Mesendoderm (in vitro differentiated cells): ENCODE measurements at regions not wholly inside any gene's neighbourhood (a gene's known extent, or its start where the extent isn't known, plus 50 kb on each side); places are given as distances from the start of the nearest gene placed in this dataset.
A peak's percentile ranks its signal among the peaks of the same experiment; 100 is the strongest.
"Not testable (repeated sequence)": the region's sequence is repeated elsewhere in the genome, so short reads cannot be mapped to it uniquely, and the experiment has no call there.

ENCODE experiments used
- DNase-seq: peaks from one replicate; pipeline ENCODE4 v3.0.0; 2013
- H2AK5ac ChIP-seq: 2 replicates; pipeline ENCODE4 v1.6.1; 2013; ENCODE audit warnings: low read length, inconsistent platforms
- H2BK120ac ChIP-seq: 2 replicates; pipeline ENCODE4 v1.6.1; 2013; ENCODE audit warnings: low read depth, mild to moderate bottlenecking, low read length, moderate library complexity, mixed read lengths
- H2BK15ac ChIP-seq: replicated peaks from 2 replicates; pipeline ENCODE4 v1.6.1; 2013; ENCODE audit warnings: low read depth, mild to moderate bottlenecking, moderate library complexity
- H2BK5ac ChIP-seq: 2 replicates; pipeline ENCODE4 v1.6.1; 2013; ENCODE audit warnings: low read length, inconsistent platforms
- H3K18ac ChIP-seq: 2 replicates; pipeline ENCODE4 v1.6.1; 2013; ENCODE audit warnings: mild to moderate bottlenecking, low read length, mixed read lengths
- H3K23ac ChIP-seq: one replicate; pipeline ENCODE4 v1.6.1; 2013; ENCODE audit warnings: low read length
- H3K27ac ChIP-seq: 2 replicates; pipeline ENCODE4 v1.5.1; 2013; ENCODE audit warnings: low read depth, mild to moderate bottlenecking, inconsistent platforms, low read length, moderate library complexity
- H3K27me3 ChIP-seq: 2 replicates; pipeline ENCODE4 v1.6.1; 2013; ENCODE audit warnings: low read length, control low read depth, mild to moderate bottlenecking, inconsistent platforms; ENCODE audit not compliant: insufficient read depth, poor library complexity
- H3K36me3 ChIP-seq: 2 replicates; pipeline ENCODE4 v1.6.1; 2013; ENCODE audit warnings: low read length, inconsistent platforms; ENCODE audit not compliant: control insufficient read depth, insufficient read depth
- H3K4ac ChIP-seq: one replicate; pipeline ENCODE4 v1.6.1; 2013; ENCODE audit warnings: low read depth, mild to moderate bottlenecking, low read length, moderate library complexity
- H3K4me1 ChIP-seq: 2 replicates; pipeline ENCODE4 v1.6.1; 2013; ENCODE audit warnings: low read depth, low read length, inconsistent platforms; ENCODE audit not compliant: control insufficient read depth
- H3K4me2 ChIP-seq: 2 replicates; pipeline ENCODE4 v1.6.1; 2013; ENCODE audit warnings: low read length
- H3K4me3 ChIP-seq: 2 replicates; pipeline ENCODE4 v1.5.1; 2013; ENCODE audit warnings: mild to moderate bottlenecking, low read length
- H3K56ac ChIP-seq: one replicate; pipeline ENCODE4 v1.6.1; 2013; ENCODE audit warnings: low read length
- H3K79me1 ChIP-seq: 2 replicates; pipeline ENCODE4 v1.6.1; 2013; ENCODE audit warnings: low read length, inconsistent platforms
- H3K79me2 ChIP-seq: 2 replicates; pipeline ENCODE4 v1.6.1; 2013; ENCODE audit warnings: mild to moderate bottlenecking, low read length; ENCODE audit not compliant: control insufficient read depth, insufficient read depth
- H3K9ac ChIP-seq: 2 replicates; pipeline ENCODE4 v1.6.1; 2013; ENCODE audit warnings: low read length, inconsistent platforms
- H4K5ac ChIP-seq: one replicate; pipeline ENCODE4 v1.6.1; 2013; ENCODE audit warnings: low read length
- H4K8ac ChIP-seq: one replicate; pipeline ENCODE4 v1.6.1; 2013; ENCODE audit warnings: low read depth, mild to moderate bottlenecking, control low read depth, low read length, moderate library complexity
- WGBS: extraction: QIAGEN DNeasy Blood & Tissue Kit; methylation state at CpG from one replicate; pipeline ENCODE4 v1.1.7; 2013; ENCODE audit warnings: low lambda C conversion rate, missing lambda C conversion rate; ENCODE audit not compliant: insufficient coverage; ENCODE audit errors: extremely low coverage; 5-methylcytosine and 5-hydroxymethylcytosine counted together

GRCh38 chr2:95677833-95678232 is 86.0 kb downstream of the TRIM43 start:
- H3K27ac ChIP-seq, H3K79me2 ChIP-seq, H3K9ac ChIP-seq, DNase-seq, H2BK15ac ChIP-seq, H3K27me3 ChIP-seq, H4K5ac ChIP-seq, H3K56ac ChIP-seq, H3K4ac ChIP-seq, H2AK5ac ChIP-seq, H3K4me3 ChIP-seq, H4K8ac ChIP-seq, H3K23ac ChIP-seq, H3K4me1 ChIP-seq, H2BK120ac ChIP-seq, H3K4me2 ChIP-seq, H3K18ac ChIP-seq, H3K36me3 ChIP-seq, H2BK5ac ChIP-seq, H3K79me1 ChIP-seq: not testable (repeated sequence)
- no CpG with 5 or more reads among the region's 3 CpGs for WGBS

- WGBS, result no CpG with 5 or more reads among the region's 1 CpG
- H3K56ac ChIP-seq, H3K18ac ChIP-seq, H3K79me1 ChIP-seq, H2BK120ac ChIP-seq, H3K27ac ChIP-seq, H3K4ac ChIP-seq, H3K9ac ChIP-seq, H2BK15ac ChIP-seq, H3K23ac ChIP-seq, H3K4me2 ChIP-seq, H2BK5ac ChIP-seq, DNase-seq, H2AK5ac ChIP-seq, H3K27me3 ChIP-seq, H4K8ac ChIP-seq, H3K4me3 ChIP-seq, H3K79me2 ChIP-seq, H3K36me3 ChIP-seq, H3K4me1 ChIP-seq, H4K5ac ChIP-seq: not testable (repeated sequence)
These were observed 89.4 kb downstream of the TRIM43 start for GRCh38 chr2:95681158-95681557.

- H3K4me3 ChIP-seq, H3K79me2 ChIP-seq: not testable (repeated sequence)
- no CpG with 5 or more reads among the region's 6 CpGs for WGBS
These were observed 89.8 kb downstream of the TRIM43 start for GRCh38 chr2:95681589-95682081.

GRCh38 chr2:95682889-95683517 is 91.2 kb downstream of the TRIM43 start:
- Histone ChIP-seq H3K4me2 (peak overlapping the region; percentile 47), H3K4me3 (peak overlapping the region; percentile 39), H3K18ac (peak overlapping the region; percentile 78), H3K56ac (peak overlapping the region; percentile 82), H3K9ac (peak overlapping the region; percentile 51), H3K4ac (peak overlapping the region; percentile 48)
- WGBS, result no CpG with 5 or more reads among the region's 19 CpGs
- not testable (repeated sequence) for H4K5ac ChIP-seq, H3K27ac ChIP-seq, H3K27me3 ChIP-seq, H2BK120ac ChIP-seq, H2AK5ac ChIP-seq, H3K79me1 ChIP-seq, H3K23ac ChIP-seq, H2BK5ac ChIP-seq, H3K4me1 ChIP-seq, H3K36me3 ChIP-seq, H4K8ac ChIP-seq, H2BK15ac ChIP-seq, H3K79me2 ChIP-seq
- peak; percentile 29 for DNase-seq

More at GRCh38 chr2:95681589-95682081, 89.8 kb downstream of the TRIM43 start:
- H4K5ac ChIP-seq, H3K4ac ChIP-seq, H3K27ac ChIP-seq, H3K79me1 ChIP-seq, H3K23ac ChIP-seq, H3K27me3 ChIP-seq, DNase-seq, H2BK15ac ChIP-seq, H3K56ac ChIP-seq, H3K4me2 ChIP-seq, H2AK5ac ChIP-seq, H2BK5ac ChIP-seq, H4K8ac ChIP-seq, H3K9ac ChIP-seq, H2BK120ac ChIP-seq, H3K4me1 ChIP-seq, H3K18ac ChIP-seq, H3K36me3 ChIP-seq: not testable (repeated sequence)

- Histone ChIP-seq H3K27me3 (no peaks in the 10 kb centered on the region), H4K8ac (no peak overlapping the region)
- no CpG with 5 or more reads among the region's 3 CpGs for WGBS
These were observed 93.7 kb downstream of the TRIM43 start for GRCh38 chr2:95685513-95685912.

More at GRCh38 chr2:95685513-95685912, 93.7 kb downstream of the TRIM43 start:
- Histone ChIP-seq H4K5ac (no peak overlapping the region), H3K9ac (no peak overlapping the region), H3K4me1 (no peaks in the 10 kb centered on the region), H2BK15ac (no peak overlapping the region), H3K23ac (no peak overlapping the region), H3K56ac (no peak overlapping the region), H3K27ac (no peak overlapping the region), H3K18ac (no peak overlapping the region), H2BK5ac (no peak overlapping the region), H2AK5ac (no peak overlapping the region), H3K4me2 (no peak overlapping the region), H3K79me1 (no peaks in the 10 kb centered on the region), H2BK120ac (no peak overlapping the region), H3K79me2 (no peaks in the 10 kb centered on the region), H3K4ac (no peak overlapping the region), H3K4me3 (no peak overlapping the region), H3K36me3 (no peaks in the 10 kb centered on the region)
- DNase-seq, result no peak
